ENCODE measurements at regions not wholly inside any gene's neighbourhood (a gene's known extent, or its start where the extent isn't known, plus 50 kb on each side); places are given as distances from the start of the nearest gene placed in this dataset.

GRCh38 chr9:86643946-86644674 lies 289.9 kb upstream of the TUT7 start:
- TF ChIP-seq CTCF (IDR thresholded peaks at IDR 0.05) (no peak), EZH2 (IDR thresholded peaks at IDR 0.05; ENCODE audit: borderline replicate concordance, insufficient read depth, low read depth, low read length, poor library complexity, severe bottlenecking) (no peak)
